CD4-positive, alpha-beta T cell (primary cell): ENCODE measurements at regions not wholly inside any gene's neighbourhood (a gene's known extent, or its start where the extent isn't known, plus 50 kb on each side); places are given as distances from the start of the nearest gene placed in this dataset.

Experiments
- ATAC-seq: fragments of 200-7000 bp; cut with Tn5 transposase; one replicate; pipeline ENCODE4 v1.10.0; 2022; ENCODE audit warnings: mild to moderate bottlenecking; ENCODE audit not compliant: poor library complexity
- CTCF ChIA-PET: fragments of 350-600 bp; sonication (Branson Sonifier 250); formaldehyde crosslinking; loops from one replicate; lab custom pipeline; 2021; ENCODE audit warnings: antibody characterized with exemption, inconsistent platforms; lab: Charles Lee
- POLR2A ChIA-PET: fragments of 350-600 bp; sonication (Branson Sonifier 250); formaldehyde crosslinking; loops from one replicate; lab custom pipeline; 2021; ENCODE audit warnings: antibody characterized with exemption, inconsistent platforms; lab: Charles Lee
- DNase-seq, 14 experiments: peaks; one replicate each; pipeline ENCODE4 v3.0.0-alpha.2; 2013 to 2020; ENCODE audit warnings: mixed read lengths in 2 of 14
- H3K27ac ChIP-seq, 2 donors: one replicate each; pipeline versions ENCODE4 v1.5.1 to v1.7.0; 2013; ENCODE audit warnings: low read length in 2 of 2, low read depth in 1 of 2, mild to moderate bottlenecking in 1 of 2
- H3K27me3 ChIP-seq, 2 experiments: 1 replicate in 1 of 2; 2 replicates in 1 of 2; pipeline versions ENCODE4 v1.6.1 to v1.7.0; 2013; ENCODE audit warnings: low read length in 2 of 2, control low read depth in 1 of 2, mild to moderate bottlenecking in 1 of 2, moderate library complexity in 1 of 2; ENCODE audit not compliant: insufficient read depth in 2 of 2, control insufficient read depth in 1 of 2
- H3K36me3 ChIP-seq: one replicate; pipeline ENCODE4 v1.6.1; 2013; ENCODE audit warnings: low read length, control low read depth; ENCODE audit not compliant: insufficient read depth
- H3K4me1 ChIP-seq: one replicate; pipeline ENCODE4 v1.6.1; 2013; ENCODE audit warnings: low read length, control low read depth; ENCODE audit not compliant: insufficient read depth
- H3K4me3 ChIP-seq: one replicate; pipeline ENCODE4 v1.5.1; 2013; ENCODE audit warnings: mild to moderate bottlenecking, low read length, moderate library complexity
- H3K9me3 ChIP-seq, 2 experiments: 1 replicate in 1 of 2; 2 replicates in 1 of 2; pipeline versions ENCODE4 v1.6.1 to v1.7.0; 2013; ENCODE audit warnings: low read length in 2 of 2, mild to moderate bottlenecking in 2 of 2, control low read depth in 1 of 2, moderate library complexity in 1 of 2; ENCODE audit not compliant: control insufficient read depth in 1 of 2, insufficient read depth in 1 of 2
- H3K27ac Mint-ChIP-seq: one replicate; pipeline ENCODE4 v1.8.0; 2020; ENCODE audit warnings: mixed read lengths
- H3K27me3 Mint-ChIP-seq: one replicate; pipeline ENCODE4 v1.8.0; 2021; ENCODE audit warnings: mixed read lengths
- H3K36me3 Mint-ChIP-seq: one replicate; pipeline ENCODE4 v1.8.0; 2021; ENCODE audit warnings: low read depth, mixed read lengths
- H3K4me1 Mint-ChIP-seq: one replicate; pipeline ENCODE4 v1.8.0; 2021; ENCODE audit warnings: low read depth, mixed read lengths
- H3K4me3 Mint-ChIP-seq: one replicate; pipeline ENCODE4 v1.8.0; 2020; ENCODE audit warnings: mild to moderate bottlenecking, mixed read lengths
- H3K9me3 Mint-ChIP-seq: one replicate; pipeline ENCODE4 v1.8.0; 2020; ENCODE audit warnings: mixed read lengths
- CTCF ChIP-seq: fragments of 200-600 bp; IDR thresholded peaks from one replicate; pipeline ENCODE4 v1.8.0; 2022; ENCODE audit warnings: antibody characterized with exemption, mild to moderate bottlenecking
- intact Hi-C, 2 experiments: fragments of 100-400 bp; cut with DNase I in 1 of 2; cut with micrococcal nuclease in 1 of 2; formaldehyde crosslinking; loops; one replicate each; pipeline versions ENCODE4 v1.15.1 to v1.9.0; 2023 to 2025; cut with DNase I, micrococcal nuclease

- no peak for TF ChIP-seq CTCF
- ATAC-seq = no peak
These were observed 798.9 kb upstream of the PIK3C3 start for GRCh38 chr18:41155910-41156851.

GRCh38 chr18:41155025-41155424, 800.0 kb upstream of the PIK3C3 start:
- no peak for DNase-seq
- Histone ChIP-seq H3K27ac (no peak overlapping the region), H3K36me3 (no peaks in the 10 kb centered on the region), H3K27me3 (no peaks in the 10 kb centered on the region), H3K4me3 (no peak overlapping the region), H3K4me1 (no peaks in the 10 kb centered on the region), H3K9me3 (no peaks in the 10 kb centered on the region)
- no peaks in the 10 kb centered on the region for H3K36me3 Mint-ChIP-seq
- H3K4me1 Mint-ChIP-seq = no peaks in the 10 kb centered on the region
- ChIA-PET CTCF (no interaction called here), POLR2A (no interaction called here)
- no peak for ATAC-seq
- H3K27ac Mint-ChIP-seq = no peak overlapping the region
- H3K4me3 Mint-ChIP-seq = no peak overlapping the region
- peaks cover 18% of the 10 kb centered on the region for H3K9me3 Mint-ChIP-seq
- no peaks in the 10 kb centered on the region for H3K27me3 Mint-ChIP-seq
- TF ChIP-seq CTCF = no peak
- intact Hi-C loops = no loop called here

More at GRCh38 chr18:41155910-41156851, 798.9 kb upstream of the PIK3C3 start:
- H3K27me3 Mint-ChIP-seq = no peaks in the 10 kb centered on the region
- ChIA-PET POLR2A (no interaction called here), CTCF (no interaction called here)
- Histone ChIP-seq H3K36me3 (no peaks in the 10 kb centered on the region), H3K27ac (no peak overlapping the region), H3K27me3 (no peaks in the 10 kb centered on the region), H3K9me3 (peaks cover 0 to 3% of the 10 kb centered on the region in 2 experiments), H3K4me1 (no peaks in the 10 kb centered on the region), H3K4me3 (no peak overlapping the region)
- no peaks in the 10 kb centered on the region for H3K36me3 Mint-ChIP-seq
- H3K4me3 Mint-ChIP-seq = no peak overlapping the region
- no peak for DNase-seq
- intact Hi-C loops = no loop called here
- no peak overlapping the region for H3K27ac Mint-ChIP-seq
- no peaks in the 10 kb centered on the region for H3K4me1 Mint-ChIP-seq
- H3K9me3 Mint-ChIP-seq = peaks cover 13% of the 10 kb centered on the region

- H3K4me1 ChIP-seq = no peaks in the 10 kb centered on the region
- peaks cover 23% of the 10 kb centered on the region for H3K9me3 Mint-ChIP-seq
- no peaks in the 10 kb centered on the region for H3K36me3 Mint-ChIP-seq
- H3K27ac Mint-ChIP-seq = no peak overlapping the region
- CTCF ChIA-PET = no interaction called here
- no peak for ATAC-seq
- no peak overlapping the region for H3K4me3 Mint-ChIP-seq
- no peaks in the 10 kb centered on the region for H3K9me3 ChIP-seq
- intact Hi-C loops = no loop called here
- H3K27me3 Mint-ChIP-seq = no peaks in the 10 kb centered on the region
- TF ChIP-seq CTCF = no peak
- POLR2A ChIA-PET = no interaction called here
- no peak overlapping the region for H3K4me3 ChIP-seq
- DNase-seq = no peak
- no peaks in the 10 kb centered on the region for H3K36me3 ChIP-seq
- no peaks in the 10 kb centered on the region for H3K4me1 Mint-ChIP-seq
- no peaks in the 10 kb centered on the region for H3K27me3 ChIP-seq
- no peak overlapping the region for H3K27ac ChIP-seq
These were observed 801.2 kb upstream of the PIK3C3 start for GRCh38 chr18:41153871-41154270.
